NK-92 (cell line): ENCODE measurements at regions not wholly inside any gene's neighbourhood (a gene's known extent, or its start where the extent isn't known, plus 50 kb on each side); places are given as distances from the start of the nearest gene placed in this dataset.
"Not testable (repeated sequence)": the region's sequence is repeated elsewhere in the genome, so short reads cannot be mapped to it uniquely, and the experiment has no call there.

ENCODE experiments used
- DNase-seq: peaks from one replicate; lab custom pipeline; 2025; ENCODE audit not compliant: unreplicated experiment; lab: John Stamatoyannopoulos, UW

GRCh38 chr14:22492622-22493542 is 96.1 kb downstream of the DAD1 start:
- no peak for DNase-seq

DNA sequence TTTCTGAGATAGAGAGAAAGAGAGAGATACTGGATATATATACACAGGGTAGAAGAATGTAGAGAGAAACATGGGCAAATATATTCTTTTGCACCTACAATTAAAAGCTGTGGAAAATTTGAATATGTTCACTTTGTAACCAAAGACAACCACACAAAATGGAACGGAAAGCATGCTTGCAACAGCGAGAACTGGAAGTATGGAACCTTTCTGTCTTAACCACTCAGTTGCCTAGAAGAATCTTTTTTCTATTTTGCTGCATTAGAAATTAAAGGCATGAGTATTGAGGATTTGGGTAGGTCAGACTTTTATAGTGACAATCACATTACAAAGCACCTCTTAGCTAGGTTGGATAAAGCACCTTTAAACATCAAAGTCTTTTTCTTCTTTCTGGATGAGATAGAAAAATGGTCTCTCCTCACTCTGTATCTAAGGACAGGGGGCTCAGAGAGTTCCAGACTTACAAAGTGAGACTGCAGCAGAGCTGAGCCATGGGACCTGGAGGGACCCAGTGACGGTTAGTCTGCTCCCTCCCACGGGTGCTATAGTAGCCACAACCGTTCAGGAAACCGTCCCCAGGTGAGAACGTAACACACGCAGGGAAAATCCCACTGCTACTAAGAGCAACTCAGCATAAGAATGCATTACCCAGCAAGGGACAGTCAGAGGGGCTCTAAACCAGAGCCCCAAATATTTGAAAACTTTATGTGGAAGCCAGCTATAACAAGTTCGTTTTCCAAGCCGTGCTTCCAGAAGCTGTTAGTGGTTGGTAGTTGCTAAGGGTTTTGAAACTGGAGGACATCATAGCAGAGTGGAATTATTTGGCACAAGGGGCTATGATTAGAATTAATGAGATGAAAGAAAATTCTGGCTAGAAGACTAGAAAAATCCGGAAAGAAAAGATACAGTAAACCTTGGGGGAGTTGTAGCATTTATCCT is 97.1 kb downstream of the DAD1 start:
- no peak for DNase-seq

DNA sequence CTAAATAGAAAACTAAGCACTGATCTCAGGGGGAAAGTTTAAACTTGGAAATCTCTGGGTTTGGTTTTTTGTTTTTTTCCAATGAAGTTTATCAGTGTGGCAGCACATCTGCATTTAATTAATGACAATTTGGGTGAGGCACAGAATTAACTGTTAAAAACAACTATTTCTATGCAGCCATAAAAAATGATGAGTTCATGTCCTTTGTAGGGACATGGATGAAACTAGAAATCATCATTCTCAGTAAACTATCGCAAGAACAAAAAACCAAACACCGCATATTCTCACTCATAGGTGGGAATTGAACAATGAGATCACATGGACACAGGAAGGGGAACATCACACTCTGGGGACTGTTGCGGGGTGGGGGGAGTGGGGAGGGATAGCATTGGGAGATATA is 98.0 kb downstream of the DAD1 start:
- not testable (repeated sequence) for DNase-seq

GRCh38 chr14:22489957-22490950 is 98.8 kb downstream of the DAD1 start:
- no peak for DNase-seq

DNA sequence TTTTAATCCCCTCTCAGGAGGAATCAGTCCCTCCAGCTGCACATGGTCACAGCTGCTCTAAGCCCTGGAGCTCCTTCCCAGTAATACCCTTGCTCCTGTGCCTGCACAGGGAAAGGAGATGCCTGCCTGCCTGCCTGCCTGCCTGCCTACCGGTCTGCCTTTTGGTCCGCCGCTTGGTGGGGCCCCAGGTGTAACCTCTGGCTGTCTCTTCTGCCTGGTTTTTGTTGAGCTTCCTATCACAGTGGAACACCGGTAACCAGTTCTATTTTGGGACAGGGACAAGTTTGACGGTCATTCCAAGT is 99.8 kb downstream of the DAD1 start:
- DNase-seq, result no peak

GRCh38 chr14:22488522-22489243 is 100.3 kb downstream of the DAD1 start:
- DNase-seq, result no peak

GRCh38 chr14:22487941-22488340 is 101.1 kb downstream of the DAD1 start:
- DNase-seq, result no peak

GRCh38 chr14:22487401-22487800 is 101.6 kb downstream of the DAD1 start:
- DNase-seq, result no peak

DNA sequence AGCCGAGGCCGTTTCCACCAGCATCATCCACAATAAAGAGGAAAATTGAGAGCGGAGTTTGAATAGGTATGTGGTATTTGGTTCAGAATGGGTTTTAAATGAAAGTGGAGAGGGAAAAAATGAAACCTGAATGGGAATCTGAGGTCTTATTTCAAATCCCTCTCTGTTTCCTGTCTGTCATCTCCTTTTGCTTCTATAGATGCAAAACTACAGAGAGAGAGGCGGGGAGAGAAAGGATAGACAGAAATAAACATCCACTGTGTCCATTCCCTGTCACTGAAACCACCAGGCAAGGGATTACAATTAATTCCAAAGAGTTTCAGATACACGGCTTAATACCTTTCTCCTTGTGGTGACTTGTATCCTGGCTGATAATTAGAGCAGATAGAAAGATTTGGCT is 102.3 kb downstream of the DAD1 start:
- no peak for DNase-seq

DNA sequence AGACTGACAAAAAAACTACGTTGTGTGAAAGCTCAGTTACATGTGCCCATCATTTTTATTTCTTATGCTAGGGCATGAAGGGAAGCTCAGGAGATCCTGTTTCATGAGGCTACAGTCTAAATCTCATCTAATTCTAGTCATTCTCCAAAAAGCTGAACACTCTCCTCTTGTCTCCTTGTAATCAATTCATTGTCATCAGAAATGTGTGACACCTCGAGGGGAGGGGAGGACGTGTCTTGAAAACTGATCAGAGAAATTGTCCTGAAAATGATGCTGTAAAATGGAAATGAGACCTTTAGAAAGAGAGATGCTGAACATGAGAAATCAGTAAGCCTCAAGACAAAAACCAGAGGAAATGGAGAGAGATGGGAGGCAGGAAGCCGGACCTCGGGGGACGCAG is 103.4 kb downstream of the DAD1 start:
- no peak for DNase-seq

DNA sequence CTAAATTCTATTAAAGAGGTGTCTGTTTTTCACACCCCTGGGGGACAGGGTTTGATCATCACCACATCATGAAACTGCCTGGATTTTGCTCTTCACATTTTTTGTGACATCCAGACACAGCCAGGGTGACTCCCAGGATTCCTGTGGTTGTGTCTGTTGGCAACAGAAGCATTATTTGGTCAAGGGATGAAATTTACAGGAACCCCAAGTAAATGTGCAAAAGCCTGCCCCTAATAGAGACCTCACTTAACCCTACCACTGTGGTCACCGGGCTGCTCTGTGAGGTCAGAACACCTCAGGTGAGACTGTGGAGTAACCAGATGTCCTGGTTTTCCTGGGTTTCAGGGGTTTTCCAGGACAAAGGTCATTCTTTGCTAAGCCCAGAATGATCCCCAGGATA is 103.8 kb downstream of the DAD1 start:
- no peak for DNase-seq

GRCh38 chr14:22484632-22485031 is 104.4 kb downstream of the DAD1 start:
- DNase-seq, result no peak

- no peak for DNase-seq
Observed at GRCh38 chr14:22483863-22484593, 105.0 kb downstream of the DAD1 start.

DNA sequence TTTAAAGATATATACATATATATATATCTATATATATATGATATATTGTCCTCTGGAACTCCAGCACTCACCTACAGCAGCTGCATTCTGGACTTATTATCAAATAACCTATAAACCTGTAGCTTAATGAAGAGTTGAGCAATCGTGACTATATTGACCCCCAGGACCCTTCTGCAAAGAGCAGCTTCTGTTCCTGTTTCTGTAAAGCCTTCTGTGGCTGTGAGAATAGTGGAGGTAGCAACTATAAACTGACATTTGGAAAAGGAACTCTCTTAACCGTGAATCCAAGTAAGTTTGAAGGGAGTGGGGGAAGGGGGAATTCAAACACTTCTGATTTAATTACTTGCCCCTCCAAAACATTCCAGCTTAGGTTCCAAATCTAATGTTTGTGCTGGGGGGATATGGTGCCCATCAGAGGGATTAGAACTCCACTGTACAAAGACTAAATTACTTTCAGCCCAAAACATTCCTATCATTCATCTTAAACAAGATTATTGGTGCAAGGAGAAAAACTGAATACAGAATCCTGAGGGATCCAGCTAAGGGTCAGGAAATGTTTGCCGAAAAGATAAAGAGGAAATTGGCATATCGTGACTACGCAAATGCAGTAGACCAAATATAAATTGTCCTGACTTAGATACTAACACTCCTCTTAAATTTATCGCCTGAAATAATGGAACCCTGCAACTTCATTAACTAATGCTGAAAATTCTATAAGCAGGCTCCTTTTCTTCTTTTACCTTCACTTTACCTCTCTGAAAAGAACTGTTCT is 106.1 kb downstream of the DAD1 start:
- no peak for DNase-seq

DNA sequence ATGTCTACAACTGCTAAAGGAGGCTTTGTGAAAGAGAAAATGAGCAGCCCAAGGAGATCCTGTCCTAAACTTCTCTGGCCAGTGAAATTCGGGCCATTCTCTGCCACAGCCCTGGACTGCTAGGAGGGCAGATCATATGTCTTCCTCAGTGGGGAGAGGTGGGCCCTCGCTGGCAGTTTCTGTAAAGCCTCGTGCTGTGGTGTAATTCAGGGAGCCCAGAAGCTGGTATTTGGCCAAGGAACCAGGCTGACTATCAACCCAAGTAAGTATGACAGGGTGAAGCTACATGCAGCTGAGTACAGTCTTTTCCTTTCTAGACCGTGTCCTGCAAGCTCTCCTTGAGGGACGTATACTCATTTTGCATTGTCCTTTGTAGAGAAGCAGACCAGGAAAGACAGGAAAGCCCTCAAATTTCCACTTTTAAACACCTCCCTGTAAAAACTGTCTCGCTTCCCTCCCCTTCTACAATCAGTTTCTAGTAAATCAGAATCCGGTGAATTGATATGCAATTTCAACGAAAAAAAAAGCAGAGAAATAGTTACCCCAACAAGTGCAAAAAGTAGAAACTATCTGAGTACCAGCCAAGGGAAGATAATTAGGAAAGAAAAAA is 106.8 kb downstream of the DAD1 start:
- no peak for DNase-seq

- no peak for DNase-seq
Observed at GRCh38 chr14:22481546-22481945, 107.5 kb downstream of the DAD1 start.

GRCh38 chr14:22479776-22480464 is 109.1 kb downstream of the DAD1 start:
- no peak for DNase-seq

DNA sequence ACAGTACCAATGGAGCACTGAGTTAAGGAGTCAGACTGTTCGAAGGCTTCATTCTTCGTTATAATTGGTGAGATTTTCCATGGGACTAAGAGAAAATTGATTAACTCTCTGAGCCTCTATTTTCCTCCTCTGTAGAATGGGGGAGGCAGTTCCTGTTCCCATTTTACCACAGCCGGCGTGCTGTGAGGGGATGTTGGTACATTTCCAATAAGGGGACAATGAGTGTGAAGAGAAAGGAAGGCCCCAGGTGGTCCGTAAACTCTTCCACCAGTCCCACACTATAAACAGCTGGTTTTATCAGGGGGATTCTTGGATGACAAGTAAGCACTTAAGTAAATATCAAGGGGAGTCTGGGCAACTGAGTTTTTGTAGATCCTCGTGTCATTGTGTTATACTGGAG is 109.9 kb downstream of the DAD1 start:
- DNase-seq, result no peak
